A549 (cell line): ENCODE measurements at regions not wholly inside any gene's neighbourhood (a gene's known extent, or its start where the extent isn't known, plus 50 kb on each side); places are given as distances from the start of the nearest gene placed in this dataset.

Source experiments
- EP300 ChIP-seq, 2 experiments: fragments of >200 bp; sonication (Bioruptor Twin); formaldehyde crosslinking; IDR thresholded peaks; 2 replicates in 1 of 2; 3 replicates in 1 of 2; pipeline ENCODE4 v1.6.1; 2016 to 2017
- PHF8 ChIP-seq: fragments of 200-600 bp; sonication (generic); IDR thresholded peaks from 2 replicates; pipeline ENCODE4 v1.6.1; 2016; ENCODE audit warnings: low read depth, mild to moderate bottlenecking, antibody characterized with exemption, moderate library complexity, borderline replicate concordance
- POLR2A ChIP-seq: IDR thresholded peaks from 2 replicates; pipeline ENCODE4 v1.6.1; 2012; ENCODE audit warnings: mild to moderate bottlenecking, low read length
- RAD21 ChIP-seq, 2 experiments: fragments of >200 bp in 1 of 2; sonication (Bioruptor Twin) in 1 of 2; formaldehyde crosslinking in 1 of 2; IDR thresholded peaks in 1 of 2; conservative IDR thresholded peaks in 1 of 2; 2 replicates in 1 of 2; 3 replicates in 1 of 2; pipeline ENCODE4 v1.6.1; 2012 to 2018; ENCODE audit warnings: inconsistent platforms in 1 of 2
- RFX5 ChIP-seq: fragments of 450-650 bp; IDR thresholded peaks from 2 replicates; pipeline ENCODE4 v1.7.1; 2014; ENCODE audit warnings: antibody characterized with exemption, mild to moderate bottlenecking, moderate library complexity
- TF ChIP-seq, protein P1 (sequence below): fragments of >200 bp; sonication (Bioruptor Twin); formaldehyde crosslinking; IDR thresholded peaks from 3 replicates; pipeline ENCODE4 v1.5.1; 2016
- TF ChIP-seq, protein P2 (sequence below): IDR thresholded peaks from 2 replicates; pipeline ENCODE4 v1.6.1; 2012
- TF ChIP-seq, protein P3 (sequence below): fragments of 450-650 bp; IDR thresholded peaks from 2 replicates; pipeline ENCODE4 v1.6.1; 2014; ENCODE audit warnings: antibody characterized with exemption

DNA sequence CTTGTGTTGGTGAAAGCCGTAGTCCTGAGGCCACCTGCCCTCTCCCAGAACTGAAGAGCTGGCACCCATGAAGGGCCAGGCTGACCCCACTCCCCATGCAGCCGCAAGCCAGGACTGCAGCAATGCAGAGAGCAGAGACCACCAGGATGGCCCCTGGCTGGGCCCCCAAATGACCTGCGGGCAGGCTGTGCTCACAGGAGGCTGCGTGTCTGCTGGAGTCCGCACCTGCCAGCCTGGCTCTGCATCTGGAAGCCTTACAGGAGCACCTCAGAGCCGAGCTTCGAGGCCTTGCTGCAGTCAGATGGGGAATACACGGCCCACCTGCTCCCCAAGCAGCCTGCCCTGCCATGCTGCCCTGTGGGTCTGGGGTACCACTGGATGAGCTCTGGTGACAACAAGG is 1336.8 kb downstream of the TBC1D22A start:
- TF ChIP-seq, protein P1, sequence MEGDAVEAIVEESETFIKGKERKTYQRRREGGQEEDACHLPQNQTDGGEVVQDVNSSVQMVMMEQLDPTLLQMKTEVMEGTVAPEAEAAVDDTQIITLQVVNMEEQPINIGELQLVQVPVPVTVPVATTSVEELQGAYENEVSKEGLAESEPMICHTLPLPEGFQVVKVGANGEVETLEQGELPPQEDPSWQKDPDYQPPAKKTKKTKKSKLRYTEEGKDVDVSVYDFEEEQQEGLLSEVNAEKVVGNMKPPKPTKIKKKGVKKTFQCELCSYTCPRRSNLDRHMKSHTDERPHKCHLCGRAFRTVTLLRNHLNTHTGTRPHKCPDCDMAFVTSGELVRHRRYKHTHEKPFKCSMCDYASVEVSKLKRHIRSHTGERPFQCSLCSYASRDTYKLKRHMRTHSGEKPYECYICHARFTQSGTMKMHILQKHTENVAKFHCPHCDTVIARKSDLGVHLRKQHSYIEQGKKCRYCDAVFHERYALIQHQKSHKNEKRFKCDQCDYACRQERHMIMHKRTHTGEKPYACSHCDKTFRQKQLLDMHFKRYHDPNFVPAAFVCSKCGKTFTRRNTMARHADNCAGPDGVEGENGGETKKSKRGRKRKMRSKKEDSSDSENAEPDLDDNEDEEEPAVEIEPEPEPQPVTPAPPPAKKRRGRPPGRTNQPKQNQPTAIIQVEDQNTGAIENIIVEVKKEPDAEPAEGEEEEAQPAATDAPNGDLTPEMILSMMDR, result no peak
- TF ChIP-seq, protein P2, sequence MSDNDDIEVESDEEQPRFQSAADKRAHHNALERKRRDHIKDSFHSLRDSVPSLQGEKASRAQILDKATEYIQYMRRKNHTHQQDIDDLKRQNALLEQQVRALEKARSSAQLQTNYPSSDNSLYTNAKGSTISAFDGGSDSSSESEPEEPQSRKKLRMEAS, result no peak
- TF ChIP-seq EP300 (IDR thresholded peaks at IDR 0.05), result no peak
- no peak for TF ChIP-seq PHF8
- TF ChIP-seq RAD21 (conservative IDR thresholded peaks at IDR 0.05 in 1 of 2, IDR thresholded peaks at IDR 0.05 in 1 of 2), result no peak
- no peak for TF ChIP-seq POLR2A
- TF ChIP-seq, protein P3, sequence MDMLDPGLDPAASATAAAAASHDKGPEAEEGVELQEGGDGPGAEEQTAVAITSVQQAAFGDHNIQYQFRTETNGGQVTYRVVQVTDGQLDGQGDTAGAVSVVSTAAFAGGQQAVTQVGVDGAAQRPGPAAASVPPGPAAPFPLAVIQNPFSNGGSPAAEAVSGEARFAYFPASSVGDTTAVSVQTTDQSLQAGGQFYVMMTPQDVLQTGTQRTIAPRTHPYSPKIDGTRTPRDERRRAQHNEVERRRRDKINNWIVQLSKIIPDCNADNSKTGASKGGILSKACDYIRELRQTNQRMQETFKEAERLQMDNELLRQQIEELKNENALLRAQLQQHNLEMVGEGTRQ, result no peak
- TF ChIP-seq RFX5, result no peak
